ENCODE measurements at regions not wholly inside any gene's neighbourhood (a gene's known extent, or its start where the extent isn't known, plus 50 kb on each side); places are given as distances from the start of the nearest gene placed in this dataset.

DNA sequence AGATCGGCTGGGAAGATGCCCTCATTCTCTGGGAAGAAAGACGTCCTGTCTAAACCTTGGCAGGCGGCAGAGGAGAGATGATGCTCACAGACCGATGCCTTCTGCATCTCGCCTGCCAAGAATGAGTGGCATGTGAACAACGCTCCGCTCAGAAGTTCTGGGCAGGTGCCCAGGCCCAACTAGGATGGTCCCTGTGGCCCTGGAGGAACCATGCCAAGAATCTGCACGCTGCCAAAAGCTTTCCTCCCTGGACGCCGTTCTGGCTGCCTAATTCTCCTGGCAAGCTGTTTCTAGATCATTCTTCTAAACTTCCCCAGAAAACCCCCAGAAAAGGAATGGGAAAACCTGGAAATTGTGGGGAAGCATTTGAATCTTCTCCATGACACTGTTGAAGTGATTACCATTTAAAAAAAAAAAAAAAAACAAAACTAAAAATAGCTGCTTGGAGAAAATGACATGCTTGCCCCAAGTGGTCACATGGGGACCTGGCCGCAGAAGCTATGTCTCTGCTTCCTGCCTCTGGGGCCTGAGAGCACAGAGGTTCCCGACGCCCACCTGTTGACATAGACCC lies 440.9 kb downstream of the PRDM2 start:
- TF ChIP-seq, protein P1, sequence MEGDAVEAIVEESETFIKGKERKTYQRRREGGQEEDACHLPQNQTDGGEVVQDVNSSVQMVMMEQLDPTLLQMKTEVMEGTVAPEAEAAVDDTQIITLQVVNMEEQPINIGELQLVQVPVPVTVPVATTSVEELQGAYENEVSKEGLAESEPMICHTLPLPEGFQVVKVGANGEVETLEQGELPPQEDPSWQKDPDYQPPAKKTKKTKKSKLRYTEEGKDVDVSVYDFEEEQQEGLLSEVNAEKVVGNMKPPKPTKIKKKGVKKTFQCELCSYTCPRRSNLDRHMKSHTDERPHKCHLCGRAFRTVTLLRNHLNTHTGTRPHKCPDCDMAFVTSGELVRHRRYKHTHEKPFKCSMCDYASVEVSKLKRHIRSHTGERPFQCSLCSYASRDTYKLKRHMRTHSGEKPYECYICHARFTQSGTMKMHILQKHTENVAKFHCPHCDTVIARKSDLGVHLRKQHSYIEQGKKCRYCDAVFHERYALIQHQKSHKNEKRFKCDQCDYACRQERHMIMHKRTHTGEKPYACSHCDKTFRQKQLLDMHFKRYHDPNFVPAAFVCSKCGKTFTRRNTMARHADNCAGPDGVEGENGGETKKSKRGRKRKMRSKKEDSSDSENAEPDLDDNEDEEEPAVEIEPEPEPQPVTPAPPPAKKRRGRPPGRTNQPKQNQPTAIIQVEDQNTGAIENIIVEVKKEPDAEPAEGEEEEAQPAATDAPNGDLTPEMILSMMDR (IDR thresholded peaks at IDR 0.05; ENCODE audit: control extremely low read depth, extremely low read depth): no peak
- no peaks in the 10 kb centered on the region for H3K27me3 ChIP-seq (ENCODE audit: control insufficient read depth in 3 of 3, insufficient read depth in 3 of 3, low read length in 2 of 3)
- peaks cover 0 to 28% (median 11%) of the 10 kb centered on the region in 5 donors for H3K4me1 ChIP-seq (ENCODE audit: control insufficient read depth in 5 of 5, insufficient read depth in 5 of 5, low read length in 5 of 5)
- H3K9me3 ChIP-seq (ENCODE audit: control insufficient read depth in 4 of 4, insufficient read depth in 3 of 4, low read length in 3 of 4): no peaks in the 10 kb centered on the region
- H3K9ac ChIP-seq (ENCODE audit: insufficient read depth in 1 of 2, low read length in 2 of 2): no peak overlapping the region
- H3K4me3 ChIP-seq: no peak overlapping the region
- H3K27ac ChIP-seq (ENCODE audit: low read depth in 1 of 2, low read length in 1 of 2): no peak overlapping the region
- DNase-seq (peak; percentile 55 to 58 (median 57)), ATAC-seq (ENCODE audit: insufficient read depth, low FRiP score) (no peak)
- WGBS, 2 donors: 52 to 63% methylated on average over 13 of the region's 13 CpGs
- no peaks in the 10 kb centered on the region for H3K36me3 ChIP-seq (ENCODE audit: control insufficient read depth in 4 of 4, insufficient read depth in 4 of 4, low read length in 4 of 4)

DNA sequence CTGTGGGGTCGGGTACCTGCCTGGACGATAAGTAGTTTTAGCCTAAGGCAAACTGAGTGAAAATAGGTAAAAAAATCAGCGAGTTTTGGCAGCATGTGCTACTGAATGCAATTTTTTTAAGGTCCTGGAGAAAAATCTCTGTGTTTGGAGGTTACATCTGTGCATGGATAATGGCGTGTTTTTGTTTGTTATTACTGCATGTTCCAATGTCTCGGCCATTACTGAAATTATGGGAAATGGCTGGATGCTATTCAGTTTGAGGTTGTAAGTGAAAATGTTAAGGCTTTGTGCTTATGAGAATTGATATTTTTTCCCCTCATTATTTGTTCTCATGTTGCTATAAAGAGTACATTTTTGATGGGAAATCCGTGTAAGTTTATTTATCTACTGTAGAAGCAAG lies 441.7 kb downstream of the PRDM2 start:
- H3K4me1 ChIP-seq (ENCODE audit: control insufficient read depth in 5 of 5, insufficient read depth in 5 of 5, low read length in 5 of 5): peaks cover 0 to 28% (median 10%) of the 10 kb centered on the region in 5 donors
- no peaks in the 10 kb centered on the region for H3K36me3 ChIP-seq (ENCODE audit: control insufficient read depth in 4 of 4, insufficient read depth in 4 of 4, low read length in 4 of 4)
- DNase-seq: peak in 1 of 3 donors; percentile 24
- no peak for ATAC-seq (ENCODE audit: insufficient read depth, low FRiP score)
- H3K9me3 ChIP-seq (ENCODE audit: control insufficient read depth in 4 of 4, insufficient read depth in 3 of 4, low read length in 3 of 4): no peaks in the 10 kb centered on the region
- WGBS, 2 donors: 65 to 72% methylated on average over 6 of the region's 6 CpGs
- H3K9ac ChIP-seq (ENCODE audit: insufficient read depth in 1 of 2, low read length in 2 of 2): no peak overlapping the region
- no peaks in the 10 kb centered on the region for H3K27me3 ChIP-seq (ENCODE audit: control insufficient read depth in 3 of 3, insufficient read depth in 3 of 3, low read length in 2 of 3)
- TF ChIP-seq, protein P1 (IDR thresholded peaks at IDR 0.05; ENCODE audit: control extremely low read depth, extremely low read depth): no peak
- no peak overlapping the region for H3K27ac ChIP-seq (ENCODE audit: low read depth in 1 of 2, low read length in 1 of 2)
- H3K4me3 ChIP-seq: no peak overlapping the region

DNA sequence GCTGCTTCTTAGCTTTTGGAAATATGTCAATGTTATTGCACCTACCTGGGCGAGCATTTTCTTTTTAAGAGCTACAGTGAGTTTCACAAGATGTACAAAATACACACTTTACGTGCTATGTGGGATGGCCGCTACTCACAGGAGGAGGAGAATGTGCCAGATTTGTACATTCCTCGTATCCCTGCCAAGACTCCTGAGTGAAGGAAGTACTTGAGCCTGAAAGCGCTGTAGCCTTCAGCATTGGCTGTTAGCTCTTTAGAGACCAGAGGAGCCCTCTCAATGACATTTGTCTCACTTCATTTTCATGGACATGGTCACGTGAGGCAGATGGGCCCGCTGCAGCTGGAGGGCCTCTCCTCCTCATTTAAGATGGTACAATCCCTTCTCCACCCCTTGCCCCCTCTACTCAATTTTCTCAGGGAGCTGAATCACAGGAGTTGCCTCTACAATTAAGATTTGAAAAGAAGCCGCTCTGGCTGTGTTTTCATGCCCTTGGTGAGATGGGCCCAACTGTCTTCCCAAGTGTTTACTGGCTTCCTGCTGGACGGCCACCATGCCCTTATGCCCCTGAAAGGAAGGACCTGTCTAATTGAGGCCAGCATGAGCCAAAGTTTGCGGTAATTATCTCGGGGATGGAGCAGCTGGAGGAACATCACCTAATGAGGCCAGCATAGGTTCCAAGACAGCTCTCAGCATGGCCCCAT lies 442.6 kb downstream of the PRDM2 start:
- 59 to 73% methylated on average over 11 of the region's 11 CpGs for WGBS, 2 donors
- Histone ChIP-seq H3K4me3 (no peak overlapping the region), H3K27me3 (ENCODE audit: control insufficient read depth in 3 of 3, insufficient read depth in 3 of 3, low read length in 2 of 3) (no peaks in the 10 kb centered on the region), H3K4me1 (ENCODE audit: control insufficient read depth in 5 of 5, insufficient read depth in 5 of 5, low read length in 5 of 5) (peaks cover 0 to 28% (median 10%) of the 10 kb centered on the region in 5 donors), H3K36me3 (ENCODE audit: control insufficient read depth in 4 of 4, insufficient read depth in 4 of 4, low read length in 4 of 4) (no peaks in the 10 kb centered on the region), H3K9me3 (ENCODE audit: control insufficient read depth in 4 of 4, insufficient read depth in 3 of 4, low read length in 3 of 4) (no peaks in the 10 kb centered on the region), H3K27ac (ENCODE audit: low read depth in 1 of 2, low read length in 1 of 2) (peak overlapping the region in 1 of 2 donors; percentile 52), H3K9ac (ENCODE audit: insufficient read depth in 1 of 2, low read length in 2 of 2) (no peak overlapping the region)
- peak; percentile 72 to 89 (median 84) for DNase-seq
- TF ChIP-seq, protein P1 (IDR thresholded peaks at IDR 0.05; ENCODE audit: control extremely low read depth, extremely low read depth): no peak
- ATAC-seq (ENCODE audit: insufficient read depth, low FRiP score): peak; percentile 48
